OCI-LY1 (cell line): ENCODE measurements at regions not wholly inside any gene's neighbourhood (a gene's known extent, or its start where the extent isn't known, plus 50 kb on each side); places are given as distances from the start of the nearest gene placed in this dataset.

Experiments
- H2AFZ ChIP-seq: fragments of 200-600 bp; sonication (generic), shearing (Covaris generic); 2 replicates; pipeline ENCODE4 v1.6.0; 2014; ENCODE audit warnings: antibody characterized with exemption, mild to moderate bottlenecking, low read length
- H3F3A ChIP-seq: fragments of 200-600 bp; sonication (generic), shearing (Covaris generic); 2 replicates; pipeline ENCODE4 v1.6.0; 2014; ENCODE audit warnings: mild to moderate bottlenecking, antibody characterized with exemption, low read length, moderate library complexity; ENCODE audit not compliant: insufficient read depth
- H3K27ac ChIP-seq: fragments of 200-600 bp; sonication (generic); 2 replicates; pipeline ENCODE4 v1.5.1; 2014; ENCODE audit warnings: low read length, mixed run types, mild to moderate bottlenecking, low read depth; ENCODE audit not compliant: poor library complexity, severe bottlenecking
- H3K27me3 ChIP-seq: fragments of 200-600 bp; sonication (generic); 2 replicates; pipeline ENCODE4 v1.6.0; 2014; ENCODE audit warnings: antibody characterized with exemption, mild to moderate bottlenecking, low read length, moderate library complexity; ENCODE audit not compliant: insufficient read depth
- H3K36me3 ChIP-seq: fragments of 200-600 bp; sonication (generic); 2 replicates; pipeline ENCODE4 v1.6.1; 2014; ENCODE audit warnings: mild to moderate bottlenecking, antibody characterized with exemption, low read length, moderate library complexity, mixed read lengths; ENCODE audit not compliant: insufficient read depth
- H3K4me1 ChIP-seq: fragments of 200-600 bp; sonication (generic); 2 replicates; pipeline ENCODE4 v1.5.1; 2014; ENCODE audit warnings: mild to moderate bottlenecking, low read length, moderate library complexity; ENCODE audit not compliant: insufficient read depth, severe bottlenecking
- H3K4me2 ChIP-seq: fragments of 200-600 bp; sonication (generic), shearing (Covaris generic); 2 replicates; pipeline ENCODE4 v1.6.1; 2014; ENCODE audit warnings: low read length
- H3K4me3 ChIP-seq: fragments of 200-600 bp; sonication (generic); 2 replicates; pipeline ENCODE4 v1.5.1; 2014; ENCODE audit warnings: low read length, low read depth, mild to moderate bottlenecking, mixed read lengths; ENCODE audit not compliant: poor library complexity, severe bottlenecking
- H3K79me2 ChIP-seq: fragments of 200-600 bp; shearing (Covaris generic); 2 replicates; pipeline ENCODE4 v1.6.1; 2016; ENCODE audit warnings: mixed run types, low read length, mixed read lengths; ENCODE audit not compliant: insufficient read depth
- H3K9ac ChIP-seq: fragments of 200-600 bp; sonication (generic), shearing (Covaris generic); 2 replicates; pipeline ENCODE4 v1.6.1; 2014; ENCODE audit warnings: mild to moderate bottlenecking, low read length, mixed read lengths
- H3K9me2 ChIP-seq: fragments of 200-600 bp; sonication (generic), shearing (Covaris generic); 2 replicates; pipeline ENCODE4 v1.6.1; 2014; ENCODE audit warnings: low read depth, mild to moderate bottlenecking, low read length, mixed read lengths
- H3K9me3 ChIP-seq: fragments of 200-600 bp; shearing (Covaris generic); 2 replicates; pipeline ENCODE4 v1.6.1; 2014; ENCODE audit warnings: low read length, mixed read lengths
- H4K20me1 ChIP-seq: fragments of 200-600 bp; sonication (generic), shearing (Covaris generic); 2 replicates; pipeline ENCODE4 v1.6.0; 2016; ENCODE audit warnings: mild to moderate bottlenecking, low read length; ENCODE audit not compliant: insufficient read depth
- CTCF ChIP-seq: fragments of 200-600 bp; sonication (generic), shearing (Covaris generic); IDR thresholded peaks from 2 replicates; pipeline ENCODE4 v1.5.1; 2017; ENCODE audit warnings: mild to moderate bottlenecking, antibody characterized with exemption, low read length, moderate library complexity, mixed read lengths
- EZH2 ChIP-seq: fragments of 200-600 bp; sonication (generic), shearing (Covaris generic); IDR thresholded peaks from 2 replicates; pipeline ENCODE4 v1.8.0; 2017; ENCODE audit warnings: borderline replicate concordance, mixed run types, mild to moderate bottlenecking, antibody characterized with exemption, low read length, moderate library complexity, mixed read lengths

- H2AFZ ChIP-seq: no peak overlapping the region
- H3K27ac ChIP-seq: no peak overlapping the region
- no peaks in the 10 kb centered on the region for H3K79me2 ChIP-seq
- H3K27me3 ChIP-seq: no peaks in the 10 kb centered on the region
- TF ChIP-seq EZH2: no peak
- no peak for TF ChIP-seq CTCF
- H3K36me3 ChIP-seq: no peaks in the 10 kb centered on the region
- H3F3A ChIP-seq: no peaks in the 10 kb centered on the region
- H3K9me2 ChIP-seq: no peaks in the 10 kb centered on the region
- H3K4me2 ChIP-seq: no peak overlapping the region
- H3K9me3 ChIP-seq: no peaks in the 10 kb centered on the region
- no peak overlapping the region for H3K9ac ChIP-seq
- no peaks in the 10 kb centered on the region for H3K4me1 ChIP-seq
- H4K20me1 ChIP-seq: no peaks in the 10 kb centered on the region
- H3K4me3 ChIP-seq: no peak overlapping the region
These were observed 288.5 kb upstream of the RTL1 start for GRCh38 chr14:101191721-101192660.

- Histone ChIP-seq H4K20me1 (no peaks in the 10 kb centered on the region), H3K36me3 (no peaks in the 10 kb centered on the region), H3K9me2 (no peaks in the 10 kb centered on the region), H2AFZ (no peak overlapping the region), H3K4me1 (no peaks in the 10 kb centered on the region), H3K27ac (no peak overlapping the region), H3K9ac (no peak overlapping the region), H3K27me3 (no peaks in the 10 kb centered on the region), H3F3A (no peaks in the 10 kb centered on the region), H3K4me2 (no peak overlapping the region), H3K4me3 (no peak overlapping the region), H3K9me3 (no peaks in the 10 kb centered on the region), H3K79me2 (no peaks in the 10 kb centered on the region)
- TF ChIP-seq CTCF (no peak), EZH2 (no peak)
These were observed 289.1 kb upstream of the RTL1 start for GRCh38 chr14:101192661-101193000.

GRCh38 chr14:101193106-101193844 lies 289.8 kb upstream of the RTL1 start:
- Histone ChIP-seq H3K9me3 (no peaks in the 10 kb centered on the region), H3K9ac (no peak overlapping the region), H3K4me3 (no peak overlapping the region), H4K20me1 (no peaks in the 10 kb centered on the region), H3K79me2 (no peaks in the 10 kb centered on the region), H3K9me2 (no peaks in the 10 kb centered on the region), H3K27ac (no peak overlapping the region), H3F3A (no peaks in the 10 kb centered on the region), H3K36me3 (no peaks in the 10 kb centered on the region), H3K27me3 (no peaks in the 10 kb centered on the region), H2AFZ (no peak overlapping the region), H3K4me2 (no peak overlapping the region), H3K4me1 (no peaks in the 10 kb centered on the region)
- TF ChIP-seq CTCF: no peak
- no peak for TF ChIP-seq EZH2
